ENCODE measurements at regions not wholly inside any gene's neighbourhood (a gene's known extent, or its start where the extent isn't known, plus 50 kb on each side); places are given as distances from the start of the nearest gene placed in this dataset.

- Mint-ChIP-seq H3K9me3 (ENCODE audit: unreplicated experiment) (no peaks in the 10 kb centered on the region), H3K27me3 (ENCODE audit: low read depth, unreplicated experiment) (no peaks in the 10 kb centered on the region), H3K27ac (ENCODE audit: unreplicated experiment) (no peak overlapping the region), H3K36me3 (ENCODE audit: low read depth, unreplicated experiment) (no peaks in the 10 kb centered on the region), H3K4me3 (ENCODE audit: unreplicated experiment) (no peak overlapping the region), H3K4me1 (ENCODE audit: low read depth, unreplicated experiment) (peaks cover 20% of the 10 kb centered on the region)
- DNase-seq (ENCODE audit: low read depth) (no peak), FAIRE-seq (no peak)
- Histone ChIP-seq H3K27me3 (ENCODE audit: insufficient read depth, low read length) (no peaks in the 10 kb centered on the region), H3K4me1 (ENCODE audit: insufficient read depth, low read length) (peaks cover 23% of the 10 kb centered on the region), H3K9me3 (ENCODE audit: insufficient read depth, low read depth, low read length) (no peaks in the 10 kb centered on the region), H2AFZ (ENCODE audit: low read depth, low read length) (no peak overlapping the region), H3K4me2 (ENCODE audit: low read length) (no peak overlapping the region), H3K36me3 (ENCODE audit: insufficient read depth, low read length) (no peaks in the 10 kb centered on the region), H3K4me3 (ENCODE audit: insufficient read depth, low read depth, low read length) (no peak overlapping the region), H3K27ac (ENCODE audit: low read depth, low read length) (no peak overlapping the region), H3K79me2 (ENCODE audit: insufficient read depth, low read length) (no peaks in the 10 kb centered on the region), H3K9ac (ENCODE audit: low read length) (no peak overlapping the region), H4K20me1 (ENCODE audit: insufficient read depth, low read length) (no peaks in the 10 kb centered on the region)
- TF ChIP-seq EZH2 (IDR thresholded peaks at IDR 0.05; ENCODE audit: insufficient read depth, low read length) (no peak), CTCF (IDR thresholded peaks at IDR 0.05; ENCODE audit: insufficient read depth, low read depth, low read length) (no peak)
Observed at GRCh38 chr4:43343298-43343697, 450.8 kb downstream of the GRXCR1 start.

- no peaks in the 10 kb centered on the region for H3K9me3 ChIP-seq (ENCODE audit: insufficient read depth, low read depth, low read length)
- no peaks in the 10 kb centered on the region for H3K27me3 Mint-ChIP-seq (ENCODE audit: low read depth, unreplicated experiment)
- H4K20me1 ChIP-seq (ENCODE audit: insufficient read depth, low read length), result no peaks in the 10 kb centered on the region
- no peak overlapping the region for H3K27ac ChIP-seq (ENCODE audit: low read depth, low read length)
- no peaks in the 10 kb centered on the region for H3K9me3 Mint-ChIP-seq (ENCODE audit: unreplicated experiment)
- peak; percentile 17 for FAIRE-seq
- H2AFZ ChIP-seq (ENCODE audit: low read depth, low read length), result no peak overlapping the region
- no peak overlapping the region for H3K27ac Mint-ChIP-seq (ENCODE audit: unreplicated experiment)
- peaks cover 6% of the 10 kb centered on the region for H3K4me1 Mint-ChIP-seq (ENCODE audit: low read depth, unreplicated experiment)
- no peaks in the 10 kb centered on the region for H3K79me2 ChIP-seq (ENCODE audit: insufficient read depth, low read length)
- H3K9ac ChIP-seq (ENCODE audit: low read length), result no peak overlapping the region
- peaks cover 10% of the 10 kb centered on the region for H3K4me1 ChIP-seq (ENCODE audit: insufficient read depth, low read length)
- H3K27me3 ChIP-seq (ENCODE audit: insufficient read depth, low read length), result no peaks in the 10 kb centered on the region
- no peaks in the 10 kb centered on the region for H3K36me3 ChIP-seq (ENCODE audit: insufficient read depth, low read length)
- H3K4me3 ChIP-seq (ENCODE audit: insufficient read depth, low read depth, low read length), result no peak overlapping the region
- no peak overlapping the region for H3K4me3 Mint-ChIP-seq (ENCODE audit: unreplicated experiment)
- no peak for TF ChIP-seq CTCF (IDR thresholded peaks at IDR 0.05; ENCODE audit: insufficient read depth, low read depth, low read length)
- no peak for TF ChIP-seq EZH2 (IDR thresholded peaks at IDR 0.05; ENCODE audit: insufficient read depth, low read length)
- no peak for DNase-seq (ENCODE audit: low read depth)
- H3K4me2 ChIP-seq (ENCODE audit: low read length), result no peak overlapping the region
- H3K36me3 Mint-ChIP-seq (ENCODE audit: low read depth, unreplicated experiment), result no peaks in the 10 kb centered on the region
Observed at GRCh38 chr4:43345323-43345925, 452.9 kb downstream of the GRXCR1 start.

- TF ChIP-seq CTCF (IDR thresholded peaks at IDR 0.05; ENCODE audit: insufficient read depth, low read depth, low read length), result no peak
- TF ChIP-seq EZH2 (IDR thresholded peaks at IDR 0.05; ENCODE audit: insufficient read depth, low read length), result no peak
- Mint-ChIP-seq H3K36me3 (ENCODE audit: low read depth, unreplicated experiment) (no peaks in the 10 kb centered on the region), H3K27me3 (ENCODE audit: low read depth, unreplicated experiment) (no peaks in the 10 kb centered on the region), H3K9me3 (ENCODE audit: unreplicated experiment) (no peaks in the 10 kb centered on the region), H3K4me1 (ENCODE audit: low read depth, unreplicated experiment) (no peaks in the 10 kb centered on the region), H3K4me3 (ENCODE audit: unreplicated experiment) (no peak overlapping the region), H3K27ac (ENCODE audit: unreplicated experiment) (no peak overlapping the region)
- Histone ChIP-seq H3K4me3 (ENCODE audit: insufficient read depth, low read depth, low read length) (no peak overlapping the region), H3K4me1 (ENCODE audit: insufficient read depth, low read length) (no peaks in the 10 kb centered on the region), H3K36me3 (ENCODE audit: insufficient read depth, low read length) (no peaks in the 10 kb centered on the region), H3K79me2 (ENCODE audit: insufficient read depth, low read length) (no peaks in the 10 kb centered on the region), H3K4me2 (ENCODE audit: low read length) (no peak overlapping the region), H4K20me1 (ENCODE audit: insufficient read depth, low read length) (no peaks in the 10 kb centered on the region), H3K27me3 (ENCODE audit: insufficient read depth, low read length) (no peaks in the 10 kb centered on the region), H2AFZ (ENCODE audit: low read depth, low read length) (no peak overlapping the region), H3K9me3 (ENCODE audit: insufficient read depth, low read depth, low read length) (no peaks in the 10 kb centered on the region), H3K27ac (ENCODE audit: low read depth, low read length) (no peak overlapping the region), H3K9ac (ENCODE audit: low read length) (no peak overlapping the region)
- FAIRE-seq, result no peak
- DNase-seq (ENCODE audit: low read depth), result no peak
Observed at GRCh38 chr4:43348591-43348990, 456.1 kb downstream of the GRXCR1 start.
